Fibroblast of pulmonary artery (primary cell): ENCODE measurements at regions not wholly inside any gene's neighbourhood (a gene's known extent, or its start where the extent isn't known, plus 50 kb on each side); places are given as distances from the start of the nearest gene placed in this dataset.

ENCODE experiments used
- DNase-seq: peaks from one replicate; pipeline ENCODE4 v3.0.0-alpha.2; 2010; ENCODE audit warnings: low read depth
- H3K4me3 ChIP-seq: replicated peaks from 2 replicates; pipeline ENCODE4 v1.5.1; 2011; ENCODE audit warnings: low read depth, mild to moderate bottlenecking, control low read depth, low read length, moderate library complexity
- CTCF ChIP-seq: IDR thresholded peaks from 2 replicates; pipeline ENCODE4 v1.5.1; 2011; ENCODE audit warnings: mild to moderate bottlenecking, control low read depth, low read length, inconsistent platforms; ENCODE audit errors: missing control alignments

GRCh38 chr3:113062705-113063104, 71.9 kb downstream of the GTPBP8 start:
- no peak for DNase-seq
- no peak for TF ChIP-seq CTCF
- H3K4me3 ChIP-seq: no peak overlapping the region

GRCh38 chr3:113063126-113063894, 72.5 kb downstream of the GTPBP8 start:
- TF ChIP-seq CTCF: no peak
- DNase-seq: no peak
- no peak overlapping the region for H3K4me3 ChIP-seq

GRCh38 chr3:113064183-113064582, 73.4 kb downstream of the GTPBP8 start:
- no peak overlapping the region for H3K4me3 ChIP-seq
- no peak for TF ChIP-seq CTCF

GRCh38 chr3:113065336-113065735, 74.6 kb downstream of the GTPBP8 start:
- no peak for TF ChIP-seq CTCF
- H3K4me3 ChIP-seq: no peak overlapping the region
- no peak for DNase-seq

More at GRCh38 chr3:113064183-113064582, 73.4 kb downstream of the GTPBP8 start:
- no peak for DNase-seq

GRCh38 chr3:113070072-113070640, 79.4 kb downstream of the GTPBP8 start:
- H3K4me3 ChIP-seq: no peak overlapping the region
- TF ChIP-seq CTCF: no peak
- DNase-seq: no peak

GRCh38 chr3:113070681-113071113, 79.9 kb downstream of the GTPBP8 start:
- TF ChIP-seq CTCF: no peak
- H3K4me3 ChIP-seq: no peak overlapping the region
- peak; percentile 38 for DNase-seq
